Epithelial cell of esophagus (primary cell): ENCODE measurements at regions not wholly inside any gene's neighbourhood (a gene's known extent, or its start where the extent isn't known, plus 50 kb on each side); places are given as distances from the start of the nearest gene placed in this dataset.

ENCODE experiments used
- DNase-seq: peaks from one replicate; pipeline ENCODE4 v3.0.0; 2010; ENCODE audit warnings: low read depth
- H3K4me3 ChIP-seq: 2 replicates; pipeline ENCODE4 v1.5.1; 2011; ENCODE audit warnings: mild to moderate bottlenecking, low read length, control low read depth
- CTCF ChIP-seq: IDR thresholded peaks from 2 replicates; pipeline ENCODE4 v1.5.1; 2011; ENCODE audit warnings: low read depth, mild to moderate bottlenecking, low read length, control low read depth, inconsistent platforms; ENCODE audit not compliant: insufficient read depth; ENCODE audit errors: missing control alignments

GRCh38 chr12:77343291-77343690 lies 277.9 kb upstream of the E2F7 start:
- DNase-seq = peak; percentile 76
- H3K4me3 ChIP-seq = no peak overlapping the region
- no peak for TF ChIP-seq CTCF

- no peak for DNase-seq
- no peak overlapping the region for H3K4me3 ChIP-seq
These were observed 276.9 kb upstream of the E2F7 start for GRCh38 chr12:77342253-77342652.

GRCh38 chr12:77339610-77340009 lies 274.2 kb upstream of the E2F7 start:
- DNase-seq = peak; percentile 19
- H3K4me3 ChIP-seq = no peak overlapping the region

More at GRCh38 chr12:77342253-77342652, 276.9 kb upstream of the E2F7 start:
- TF ChIP-seq CTCF = no peak

GRCh38 chr12:77337362-77337761 lies 272.0 kb upstream of the E2F7 start:
- no peak overlapping the region for H3K4me3 ChIP-seq
- no peak for TF ChIP-seq CTCF
- DNase-seq = no peak

More at GRCh38 chr12:77339610-77340009, 274.2 kb upstream of the E2F7 start:
- no peak for TF ChIP-seq CTCF

- no peak for DNase-seq
- no peak for TF ChIP-seq CTCF
- no peak overlapping the region for H3K4me3 ChIP-seq
These were observed 269.4 kb upstream of the E2F7 start for GRCh38 chr12:77334806-77335205.

GRCh38 chr12:77328326-77328725 lies 263.0 kb upstream of the E2F7 start:
- DNase-seq = peak; percentile 60
- no peak for TF ChIP-seq CTCF

GRCh38 chr12:77325511-77326236 lies 260.3 kb upstream of the E2F7 start:
- TF ChIP-seq CTCF = no peak
- DNase-seq = no peak
- no peak overlapping the region for H3K4me3 ChIP-seq

More at GRCh38 chr12:77328326-77328725, 263.0 kb upstream of the E2F7 start:
- H3K4me3 ChIP-seq = no peak overlapping the region
